Upper lobe of right lung (tissue), 1 donor: ENCODE measurements at regions not wholly inside any gene's neighbourhood (a gene's known extent, or its start where the extent isn't known, plus 50 kb on each side); places are given as distances from the start of the nearest gene placed in this dataset.

Source experiments
- ATAC-seq: fragments of 200-7000 bp; cut with Tn5 transposase; one replicate; pipeline ENCODE4 v1.9.1; 2020; ENCODE audit warnings: mild to moderate bottlenecking, moderate library complexity
- DNase-seq: peaks from one replicate; pipeline ENCODE4 v3.0.0-alpha.2; 2020
- H3K27ac ChIP-seq: fragments of 200-600 bp; one replicate; pipeline ENCODE4 v1.8.0; 2022
- H3K27me3 ChIP-seq: fragments of 200-600 bp; one replicate; pipeline ENCODE4 v1.8.0; 2022; ENCODE audit warnings: mild to moderate bottlenecking
- H3K36me3 ChIP-seq: fragments of 200-600 bp; one replicate; pipeline ENCODE4 v1.8.0; 2022
- H3K4me1 ChIP-seq: fragments of 200-600 bp; one replicate; pipeline ENCODE4 v1.8.0; 2022
- H3K4me3 ChIP-seq: fragments of 200-600 bp; one replicate; pipeline ENCODE4 v1.8.0; 2022; ENCODE audit warnings: mild to moderate bottlenecking
- H3K9me3 ChIP-seq: fragments of 200-600 bp; one replicate; pipeline ENCODE4 v1.8.0; 2022
- CTCF ChIP-seq: fragments of 200-600 bp; IDR thresholded peaks from one replicate; pipeline ENCODE4 v1.8.0; 2022; ENCODE audit warnings: antibody characterized with exemption
- intact Hi-C: fragments of 100-400 bp; cut with DNase I; formaldehyde crosslinking; loops from one replicate; pipeline ENCODE4 v1.11.0; 2022
- donor health status: DM: no; HTN: yes; CAD: no; lungs with severe emphysema.

- no peak for DNase-seq
- H3K36me3 ChIP-seq, result no peaks in the 10 kb centered on the region
- intact Hi-C loops, result no loop called here
- TF ChIP-seq CTCF, result no peak
- no peak for ATAC-seq
- H3K27ac ChIP-seq, result no peak overlapping the region
- H3K9me3 ChIP-seq, result no peaks in the 10 kb centered on the region
- H3K4me1 ChIP-seq, result no peaks in the 10 kb centered on the region
- H3K27me3 ChIP-seq, result no peaks in the 10 kb centered on the region
- no peak overlapping the region for H3K4me3 ChIP-seq
These were observed 144.0 kb upstream of the JADE1 start for GRCh38 chr4:128665514-128665913.

- Histone ChIP-seq H3K4me1 (no peaks in the 10 kb centered on the region), H3K27me3 (no peaks in the 10 kb centered on the region), H3K36me3 (no peaks in the 10 kb centered on the region), H3K9me3 (no peaks in the 10 kb centered on the region), H3K27ac (no peak overlapping the region), H3K4me3 (no peak overlapping the region)
- DNase-seq (no peak), ATAC-seq (no peak)
- intact Hi-C loops, result no loop called here
- no peak for TF ChIP-seq CTCF
These were observed 146.2 kb upstream of the JADE1 start for GRCh38 chr4:128663325-128663724.

GRCh38 chr4:128661479-128661878 is 148.0 kb upstream of the JADE1 start:
- Histone ChIP-seq H3K27me3 (no peaks in the 10 kb centered on the region), H3K9me3 (no peaks in the 10 kb centered on the region), H3K36me3 (no peaks in the 10 kb centered on the region), H3K27ac (peak overlapping the region; percentile 51), H3K4me3 (no peak overlapping the region), H3K4me1 (peaks cover 3% of the 10 kb centered on the region)
- intact Hi-C loops, result no loop called here
- ATAC-seq (no peak), DNase-seq (no peak)
- no peak for TF ChIP-seq CTCF

GRCh38 chr4:128660361-128661215 is 148.9 kb upstream of the JADE1 start:
- Histone ChIP-seq H3K27ac (peak overlapping the region; percentile 63), H3K4me3 (no peak overlapping the region), H3K36me3 (no peaks in the 10 kb centered on the region), H3K9me3 (no peaks in the 10 kb centered on the region), H3K27me3 (no peaks in the 10 kb centered on the region), H3K4me1 (peaks cover 3% of the 10 kb centered on the region)
- ATAC-seq, result peak; percentile 78
- DNase-seq, result no peak
- intact Hi-C loops, result no loop called here
- no peak for TF ChIP-seq CTCF

- Histone ChIP-seq H3K4me1 (peaks cover 3% of the 10 kb centered on the region), H3K9me3 (no peaks in the 10 kb centered on the region), H3K4me3 (no peak overlapping the region), H3K27me3 (no peaks in the 10 kb centered on the region), H3K27ac (no peak overlapping the region), H3K36me3 (no peaks in the 10 kb centered on the region)
- no peak for TF ChIP-seq CTCF
- ATAC-seq (no peak), DNase-seq (no peak)
- intact Hi-C loops, result no loop called here
These were observed 151.3 kb upstream of the JADE1 start for GRCh38 chr4:128658214-128658631.
